HepG2 (cell line): ENCODE measurements at regions not wholly inside any gene's neighbourhood (a gene's known extent, or its start where the extent isn't known, plus 50 kb on each side); places are given as distances from the start of the nearest gene placed in this dataset.
A peak's percentile ranks its signal among the peaks of the same experiment; 100 is the strongest.

Experiments used
- ATF5 ChIP-seq: sonication (generic); formaldehyde crosslinking; IDR thresholded peaks from 2 replicates; pipeline ENCODE4 v1.4.0; 2020; ENCODE audit warnings: mild to moderate bottlenecking, low read depth, missing genetic modification reagents
- DNMT3B ChIP-seq: conservative IDR thresholded peaks from 2 replicates; pipeline ENCODE4 v1.6.1; 2016; ENCODE audit warnings: missing biosample characterization, control low read depth
- FOXP4 ChIP-seq: sonication (generic); formaldehyde crosslinking; IDR thresholded peaks from 2 replicates; pipeline ENCODE4 v1.4.0; 2020; ENCODE audit warnings: missing genetic modification reagents
- HIVEP1 ChIP-seq: sonication (generic); formaldehyde crosslinking; IDR thresholded peaks from 2 replicates; pipeline ENCODE4 v1.4.0; 2020; ENCODE audit warnings: mild to moderate bottlenecking, missing genetic modification reagents
- KMT2B ChIP-seq: IDR thresholded peaks from 2 replicates; pipeline ENCODE4 v1.6.1; 2016; ENCODE audit warnings: missing genetic modification reagents, missing compliant biosample characterization
- MBNL3 ChIP-seq: fragments of 250-450 bp; sonication (Bioruptor Pico); conservative IDR thresholded peaks from 2 replicates; pipeline ENCODE4 v1.8.0; 2022; ENCODE audit warnings: mild to moderate bottlenecking, inconsistent platforms
- MNT ChIP-seq: fragments of 450-650 bp; IDR thresholded peaks from 2 replicates; pipeline ENCODE4 v1.6.1; 2016
- RAD21 ChIP-seq: fragments of 450-650 bp; formaldehyde crosslinking; IDR thresholded peaks from 2 replicates; pipeline ENCODE4 v1.5.0; 2020; ENCODE audit warnings: mild to moderate bottlenecking
- SIN3B ChIP-seq: fragments of 150-350 bp; IDR thresholded peaks from 2 replicates; pipeline ENCODE4 v1.6.1; 2014; ENCODE audit warnings: low read length
- SMAD9 ChIP-seq: sonication (generic); formaldehyde crosslinking; IDR thresholded peaks from 2 replicates; pipeline ENCODE4 v1.5.1; 2020; ENCODE audit warnings: mild to moderate bottlenecking, missing genetic modification reagents
- SMC3 ChIP-seq: IDR thresholded peaks from 2 replicates; pipeline ENCODE4 v1.6.1; 2011; ENCODE audit warnings: low read length, improper control_type of control experiment
- THAP7 ChIP-seq: sonication (generic); formaldehyde crosslinking; IDR thresholded peaks from 2 replicates; pipeline ENCODE4 v1.8.1; 2023; ENCODE audit warnings: mild to moderate bottlenecking, missing genetic modification reagents
- THYN1 ChIP-seq: sonication (generic); formaldehyde crosslinking; IDR thresholded peaks from 2 replicates; pipeline ENCODE4 v1.8.1; 2023; ENCODE audit warnings: low read depth, mild to moderate bottlenecking, moderate library complexity, missing genetic modification reagents, borderline replicate concordance
- ZBTB20 ChIP-seq: sonication (generic); formaldehyde crosslinking; IDR thresholded peaks from 2 replicates; pipeline ENCODE4 v1.8.1; 2023; ENCODE audit warnings: missing genetic modification reagents, low read depth, mild to moderate bottlenecking, borderline replicate concordance
- ZHX1 ChIP-seq: sonication (generic); formaldehyde crosslinking; IDR thresholded peaks from 2 replicates; pipeline ENCODE4 v1.8.1; 2022; ENCODE audit warnings: low read depth, mild to moderate bottlenecking, missing genetic modification reagents
- ZMYM3 ChIP-seq: sonication (generic); formaldehyde crosslinking; IDR thresholded peaks from 2 replicates; pipeline ENCODE4 v1.5.1; 2020; ENCODE audit warnings: mild to moderate bottlenecking, missing genetic modification reagents
- ZNF224 ChIP-seq: sonication (generic); formaldehyde crosslinking; IDR thresholded peaks from 2 replicates; pipeline ENCODE4 v1.5.0; 2020; ENCODE audit warnings: mild to moderate bottlenecking, missing genetic modification reagents
- ZNF335 ChIP-seq: sonication (generic); formaldehyde crosslinking; IDR thresholded peaks from 2 replicates; pipeline ENCODE4 v1.4.0; 2020; ENCODE audit warnings: missing genetic modification reagents
- ZNF674 ChIP-seq: sonication (generic); formaldehyde crosslinking; IDR thresholded peaks from 2 replicates; pipeline ENCODE4 v1.5.0; 2020; ENCODE audit warnings: low read depth, mild to moderate bottlenecking, missing genetic modification reagents
- ZNF777 ChIP-seq: sonication (generic); formaldehyde crosslinking; IDR thresholded peaks from 2 replicates; pipeline ENCODE4 v1.4.0; 2020; ENCODE audit warnings: missing genetic modification reagents
- ZSCAN5A ChIP-seq: sonication (generic); formaldehyde crosslinking; IDR thresholded peaks from 2 replicates; pipeline ENCODE4 v1.8.0; 2022; ENCODE audit warnings: mild to moderate bottlenecking, missing genetic modification reagents, borderline replicate concordance

- TF ChIP-seq DNMT3B: no peak
- no peak for TF ChIP-seq MBNL3 (CRISPR knock-in tag)
- TF ChIP-seq ZSCAN5A (CRISPR knock-in tag): peak; percentile 77
- TF ChIP-seq ZNF335 (CRISPR knock-in tag): 0 out of 2 replicates have a peak, but pooled peaks have one; percentile 8
- peak; percentile 62; the same call in 1 of the 2 replicates for TF ChIP-seq THAP7 (CRISPR knock-in tag)
- no peak for TF ChIP-seq ZNF777 (CRISPR knock-in tag)
- 0 out of 2 replicates have a peak, but pooled peaks have one; percentile 63 for TF ChIP-seq KMT2B (CRISPR knock-in tag)
- no peak for TF ChIP-seq ATF5 (CRISPR knock-in tag)
- peak; percentile 55; the same call in 1 of the 2 replicates for TF ChIP-seq HIVEP1 (CRISPR knock-in tag)
- TF ChIP-seq ZNF224 (CRISPR knock-in tag): no peak
- TF ChIP-seq ZNF674 (CRISPR knock-in tag): no peak
- peak; percentile 10; the same call in 1 of the 2 replicates for TF ChIP-seq SMC3
- peak; percentile 16 for TF ChIP-seq RAD21 (CRISPR knock-in tag)
- TF ChIP-seq FOXP4 (CRISPR knock-in tag): no peak
- 0 out of 2 replicates have a peak, but pooled peaks have one; percentile 2 for TF ChIP-seq MNT
- no peak for TF ChIP-seq THYN1
- TF ChIP-seq SMAD9 (CRISPR knock-in tag): no peak
- TF ChIP-seq ZMYM3 (CRISPR knock-in tag): peak; percentile 76
- TF ChIP-seq SIN3B: no peak
- peak; percentile 40; the same call in 1 of the 2 replicates for TF ChIP-seq ZHX1
- TF ChIP-seq ZBTB20 (CRISPR knock-in tag): no peak
Observed at GRCh38 chr16:21523411-21524067, 75.8 kb upstream of the METTL9 start (continued).
